Gastroesophageal sphincter (tissue), 3 donors: ENCODE measurements at regions not wholly inside any gene's neighbourhood (a gene's known extent, or its start where the extent isn't known, plus 50 kb on each side); places are given as distances from the start of the nearest gene placed in this dataset.

Experiments used
- POLR2A ChIP-seq, 2 donors: fragments of 450-650 bp; IDR thresholded peaks; one replicate each; pipeline ENCODE4 v1.6.1; 2017; ENCODE audit warnings: antibody characterized with exemption in 2 of 2, mild to moderate bottlenecking in 2 of 2, moderate library complexity in 1 of 2
- TF ChIP-seq, protein P1 (sequence below), 4 experiments: fragments of 200-600 bp in 2 of 4; fragments of 450-650 bp in 2 of 4; sonication (generic) in 1 of 4; IDR thresholded peaks; one replicate each; pipeline ENCODE4 v1.5.1; 2017 to 2019; ENCODE audit warnings: antibody characterized with exemption in 4 of 4, mild to moderate bottlenecking in 2 of 4, moderate library complexity in 2 of 4

DNA sequence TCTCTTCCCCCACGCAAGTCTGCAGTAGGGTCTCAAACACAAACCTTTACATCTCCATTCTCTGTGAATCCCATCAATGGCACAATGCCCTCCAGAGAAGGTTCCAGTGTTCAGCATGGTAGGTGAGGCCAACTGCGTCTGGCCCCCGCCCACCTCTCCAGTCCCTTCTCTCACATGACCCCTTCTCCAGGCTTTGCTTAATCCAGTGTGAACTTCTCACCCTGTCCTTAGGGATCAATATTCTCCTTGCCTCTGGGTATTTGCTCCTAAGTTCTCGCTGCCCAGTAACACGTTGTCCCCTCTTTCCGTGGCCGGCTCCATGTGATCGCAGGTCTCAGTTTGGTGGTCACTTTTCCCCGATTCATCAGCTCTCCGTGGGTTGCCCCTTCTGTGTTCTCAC, 225.1 kb upstream of the PMEPA1 start:
- TF ChIP-seq, protein P1, sequence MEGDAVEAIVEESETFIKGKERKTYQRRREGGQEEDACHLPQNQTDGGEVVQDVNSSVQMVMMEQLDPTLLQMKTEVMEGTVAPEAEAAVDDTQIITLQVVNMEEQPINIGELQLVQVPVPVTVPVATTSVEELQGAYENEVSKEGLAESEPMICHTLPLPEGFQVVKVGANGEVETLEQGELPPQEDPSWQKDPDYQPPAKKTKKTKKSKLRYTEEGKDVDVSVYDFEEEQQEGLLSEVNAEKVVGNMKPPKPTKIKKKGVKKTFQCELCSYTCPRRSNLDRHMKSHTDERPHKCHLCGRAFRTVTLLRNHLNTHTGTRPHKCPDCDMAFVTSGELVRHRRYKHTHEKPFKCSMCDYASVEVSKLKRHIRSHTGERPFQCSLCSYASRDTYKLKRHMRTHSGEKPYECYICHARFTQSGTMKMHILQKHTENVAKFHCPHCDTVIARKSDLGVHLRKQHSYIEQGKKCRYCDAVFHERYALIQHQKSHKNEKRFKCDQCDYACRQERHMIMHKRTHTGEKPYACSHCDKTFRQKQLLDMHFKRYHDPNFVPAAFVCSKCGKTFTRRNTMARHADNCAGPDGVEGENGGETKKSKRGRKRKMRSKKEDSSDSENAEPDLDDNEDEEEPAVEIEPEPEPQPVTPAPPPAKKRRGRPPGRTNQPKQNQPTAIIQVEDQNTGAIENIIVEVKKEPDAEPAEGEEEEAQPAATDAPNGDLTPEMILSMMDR (IDR thresholded peaks at IDR 0.05) = no peak
- no peak for TF ChIP-seq POLR2A (IDR thresholded peaks at IDR 0.05)
